ENCODE measurements at regions not wholly inside any gene's neighbourhood (a gene's known extent, or its start where the extent isn't known, plus 50 kb on each side); places are given as distances from the start of the nearest gene placed in this dataset.

DNA sequence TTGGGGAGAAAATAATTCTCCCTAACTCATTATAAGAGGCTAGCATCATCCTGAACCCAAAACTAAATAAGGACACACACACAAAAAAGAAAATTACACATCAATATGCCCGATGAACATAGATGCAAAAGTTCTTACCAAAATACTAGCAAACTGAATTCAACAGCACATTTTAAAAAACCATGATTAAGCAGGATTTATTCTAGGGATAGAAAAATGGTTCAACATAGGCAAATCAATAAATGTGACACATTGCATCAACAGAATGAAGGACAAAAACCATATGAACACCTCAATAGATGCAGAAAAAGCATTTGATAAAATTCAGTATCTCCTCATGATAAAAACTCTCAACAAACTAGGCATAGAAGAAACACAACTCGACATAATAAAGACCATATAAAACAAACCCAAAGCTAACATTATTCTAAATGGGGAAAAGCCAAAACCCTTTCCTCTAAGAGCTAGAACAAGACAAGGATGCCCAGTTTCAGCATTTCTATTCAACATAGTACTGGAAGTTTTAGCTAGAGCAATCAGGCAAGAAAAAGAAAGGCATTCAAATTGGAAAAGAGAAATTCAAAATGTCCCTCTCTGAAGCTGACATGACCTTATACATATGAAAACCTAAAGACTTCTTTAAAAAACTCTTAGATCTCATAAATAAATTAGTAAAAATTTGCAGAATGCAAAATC, 200.9 kb downstream of the NKX6-1 start:
- Mint-ChIP-seq H3K9me3 (peaks cover 15% of the 10 kb centered on the region), H3K27ac (no peak overlapping the region), H3K4me1 (no peaks in the 10 kb centered on the region), H3K4me3 (no peak overlapping the region), H3K27me3 (ENCODE audit: low read depth) (no peaks in the 10 kb centered on the region), H3K36me3 (ENCODE audit: low read depth) (no peaks in the 10 kb centered on the region)
- TF ChIP-seq, protein P1, sequence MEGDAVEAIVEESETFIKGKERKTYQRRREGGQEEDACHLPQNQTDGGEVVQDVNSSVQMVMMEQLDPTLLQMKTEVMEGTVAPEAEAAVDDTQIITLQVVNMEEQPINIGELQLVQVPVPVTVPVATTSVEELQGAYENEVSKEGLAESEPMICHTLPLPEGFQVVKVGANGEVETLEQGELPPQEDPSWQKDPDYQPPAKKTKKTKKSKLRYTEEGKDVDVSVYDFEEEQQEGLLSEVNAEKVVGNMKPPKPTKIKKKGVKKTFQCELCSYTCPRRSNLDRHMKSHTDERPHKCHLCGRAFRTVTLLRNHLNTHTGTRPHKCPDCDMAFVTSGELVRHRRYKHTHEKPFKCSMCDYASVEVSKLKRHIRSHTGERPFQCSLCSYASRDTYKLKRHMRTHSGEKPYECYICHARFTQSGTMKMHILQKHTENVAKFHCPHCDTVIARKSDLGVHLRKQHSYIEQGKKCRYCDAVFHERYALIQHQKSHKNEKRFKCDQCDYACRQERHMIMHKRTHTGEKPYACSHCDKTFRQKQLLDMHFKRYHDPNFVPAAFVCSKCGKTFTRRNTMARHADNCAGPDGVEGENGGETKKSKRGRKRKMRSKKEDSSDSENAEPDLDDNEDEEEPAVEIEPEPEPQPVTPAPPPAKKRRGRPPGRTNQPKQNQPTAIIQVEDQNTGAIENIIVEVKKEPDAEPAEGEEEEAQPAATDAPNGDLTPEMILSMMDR (IDR thresholded peaks at IDR 0.05; ENCODE audit: unreplicated experiment in 3 of 3) = no peak

DNA sequence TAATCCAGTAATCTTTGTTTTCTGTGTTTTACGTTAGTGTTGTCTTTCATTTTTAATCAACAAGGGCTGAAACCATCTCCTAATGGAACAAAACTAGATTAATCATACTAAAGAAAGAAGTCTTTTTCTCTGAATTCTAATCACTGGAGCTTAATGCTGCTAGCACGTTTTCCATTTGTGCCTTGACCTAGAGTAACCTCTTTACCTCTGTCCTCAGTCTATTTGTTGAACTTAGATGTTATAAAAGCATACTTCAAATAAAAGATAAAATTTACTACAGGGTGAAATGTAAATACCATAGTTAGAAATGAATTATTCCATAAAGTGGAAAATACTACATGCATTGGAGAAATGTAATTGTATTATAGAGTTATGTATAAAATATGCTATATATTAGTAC, 207.1 kb downstream of the NKX6-1 start:
- H3K36me3 Mint-ChIP-seq (ENCODE audit: low read depth) = no peaks in the 10 kb centered on the region
- no peak overlapping the region for H3K27ac Mint-ChIP-seq
- no peak overlapping the region for H3K4me3 Mint-ChIP-seq
- H3K27me3 Mint-ChIP-seq (ENCODE audit: low read depth) = no peaks in the 10 kb centered on the region
- H3K9me3 Mint-ChIP-seq = peaks cover 21% of the 10 kb centered on the region
- no peaks in the 10 kb centered on the region for H3K4me1 Mint-ChIP-seq
- TF ChIP-seq, protein P1 (IDR thresholded peaks at IDR 0.05; ENCODE audit: unreplicated experiment in 3 of 3) = no peak

DNA sequence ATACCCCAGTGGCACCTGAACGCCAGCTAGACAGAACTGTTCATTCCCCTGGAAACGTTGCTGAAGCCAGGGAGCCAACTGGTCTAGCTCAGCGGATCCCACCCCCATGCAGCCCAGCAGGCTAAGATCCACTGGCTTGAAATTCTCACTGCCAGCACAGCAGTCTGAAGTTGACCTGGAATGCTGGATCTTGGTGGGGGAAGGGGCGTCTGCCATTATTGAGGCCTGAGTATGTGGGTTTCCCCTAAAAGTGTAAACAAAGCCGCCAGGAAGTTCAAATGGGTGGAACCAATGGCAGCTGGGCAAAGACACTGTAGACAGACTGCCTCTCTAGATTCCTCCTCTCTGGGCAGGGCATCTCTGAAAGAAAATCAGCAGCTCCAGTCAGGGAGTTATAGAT, 213.0 kb downstream of the NKX6-1 start:
- no peaks in the 10 kb centered on the region for H3K27me3 Mint-ChIP-seq (ENCODE audit: low read depth)

DNA sequence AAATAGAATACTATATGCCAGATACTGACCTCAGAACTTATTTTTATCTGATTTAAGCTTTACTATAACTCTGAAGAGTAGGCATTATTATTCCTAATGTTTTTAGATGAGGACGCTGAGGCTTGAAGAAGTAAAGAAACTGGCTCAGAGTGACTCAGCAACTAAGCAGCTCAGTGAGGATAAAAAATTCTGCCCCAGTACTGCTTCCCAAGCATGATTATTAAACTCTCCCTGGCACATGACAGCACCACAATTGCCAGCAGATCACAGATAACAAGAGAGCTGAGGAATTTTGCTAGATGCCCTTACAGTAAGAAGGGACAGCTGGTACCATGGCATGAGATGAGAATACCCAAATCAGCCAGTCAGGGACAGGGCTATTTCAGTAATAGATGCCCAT, 219.4 kb downstream of the NKX6-1 start:
- H3K4me3 Mint-ChIP-seq = no peak overlapping the region
- H3K27me3 Mint-ChIP-seq (ENCODE audit: low read depth) = peaks cover 4% of the 10 kb centered on the region
- no peaks in the 10 kb centered on the region for H3K36me3 Mint-ChIP-seq (ENCODE audit: low read depth)
- TF ChIP-seq, protein P1 (IDR thresholded peaks at IDR 0.05; ENCODE audit: unreplicated experiment in 3 of 3) = no peak
- H3K27ac Mint-ChIP-seq = no peak overlapping the region
- H3K9me3 Mint-ChIP-seq = no peaks in the 10 kb centered on the region
- no peaks in the 10 kb centered on the region for H3K4me1 Mint-ChIP-seq

More for the DNA sequence above, 213.0 kb downstream of the NKX6-1 start:
- TF ChIP-seq, protein P1 (IDR thresholded peaks at IDR 0.05; ENCODE audit: unreplicated experiment in 3 of 3) = no peak
- Mint-ChIP-seq H3K9me3 (peaks cover 21% of the 10 kb centered on the region), H3K4me3 (no peak overlapping the region), H3K4me1 (no peaks in the 10 kb centered on the region), H3K27ac (no peak overlapping the region), H3K36me3 (ENCODE audit: low read depth) (no peaks in the 10 kb centered on the region)

DNA sequence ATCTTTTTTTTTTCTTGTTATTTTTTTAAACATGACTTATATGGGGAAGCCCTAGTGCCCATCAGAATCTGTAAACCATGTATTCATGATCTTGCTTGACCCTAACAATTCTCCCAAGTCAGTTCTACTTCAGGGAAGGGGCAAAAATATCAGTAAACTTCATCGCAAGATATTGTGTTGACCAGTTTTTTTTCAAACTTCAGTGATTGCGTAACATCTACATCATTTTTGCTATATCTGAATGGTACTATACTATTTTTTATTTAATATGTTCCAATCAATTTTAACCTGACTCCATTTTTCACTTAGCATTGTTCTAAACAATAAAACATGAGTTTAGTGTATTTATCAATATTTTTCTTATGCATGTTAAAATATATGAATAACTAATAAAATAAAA, 221.2 kb downstream of the NKX6-1 start:
- Mint-ChIP-seq H3K4me3 (no peak overlapping the region), H3K9me3 (no peaks in the 10 kb centered on the region), H3K27ac (no peak overlapping the region), H3K4me1 (no peaks in the 10 kb centered on the region), H3K27me3 (ENCODE audit: low read depth) (peaks cover 4% of the 10 kb centered on the region), H3K36me3 (ENCODE audit: low read depth) (no peaks in the 10 kb centered on the region)
- TF ChIP-seq, protein P1 (IDR thresholded peaks at IDR 0.05; ENCODE audit: unreplicated experiment in 3 of 3) = no peak

DNA sequence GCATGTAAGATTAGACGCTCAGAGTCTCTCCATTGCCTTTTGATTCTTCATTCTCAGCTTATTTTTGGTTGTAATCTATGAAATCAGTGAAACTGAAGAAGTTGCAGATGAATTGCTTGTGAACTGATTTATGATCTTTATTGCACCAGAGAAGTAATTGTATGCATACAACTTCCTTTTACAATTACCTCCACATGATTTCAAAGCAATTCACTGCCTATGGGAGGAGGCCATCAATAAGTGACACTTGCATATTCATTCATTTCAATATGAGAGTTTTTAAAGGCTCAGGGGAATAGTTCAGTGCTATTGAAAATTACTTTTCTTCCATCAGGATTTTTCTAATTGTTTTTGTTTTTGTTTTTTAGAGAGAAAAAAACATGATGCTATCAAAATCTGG, 222.3 kb downstream of the NKX6-1 start:
- H3K9me3 Mint-ChIP-seq = no peaks in the 10 kb centered on the region
- TF ChIP-seq, protein P1 (IDR thresholded peaks at IDR 0.05; ENCODE audit: unreplicated experiment in 3 of 3) = no peak
- no peak overlapping the region for H3K4me3 Mint-ChIP-seq
- peaks cover 4% of the 10 kb centered on the region for H3K27me3 Mint-ChIP-seq (ENCODE audit: low read depth)
- H3K4me1 Mint-ChIP-seq = no peaks in the 10 kb centered on the region
- no peaks in the 10 kb centered on the region for H3K36me3 Mint-ChIP-seq (ENCODE audit: low read depth)
- H3K27ac Mint-ChIP-seq = no peak overlapping the region
